ENCODE measurements at regions not wholly inside any gene's neighbourhood (a gene's known extent, or its start where the extent isn't known, plus 50 kb on each side); places are given as distances from the start of the nearest gene placed in this dataset.

DNA sequence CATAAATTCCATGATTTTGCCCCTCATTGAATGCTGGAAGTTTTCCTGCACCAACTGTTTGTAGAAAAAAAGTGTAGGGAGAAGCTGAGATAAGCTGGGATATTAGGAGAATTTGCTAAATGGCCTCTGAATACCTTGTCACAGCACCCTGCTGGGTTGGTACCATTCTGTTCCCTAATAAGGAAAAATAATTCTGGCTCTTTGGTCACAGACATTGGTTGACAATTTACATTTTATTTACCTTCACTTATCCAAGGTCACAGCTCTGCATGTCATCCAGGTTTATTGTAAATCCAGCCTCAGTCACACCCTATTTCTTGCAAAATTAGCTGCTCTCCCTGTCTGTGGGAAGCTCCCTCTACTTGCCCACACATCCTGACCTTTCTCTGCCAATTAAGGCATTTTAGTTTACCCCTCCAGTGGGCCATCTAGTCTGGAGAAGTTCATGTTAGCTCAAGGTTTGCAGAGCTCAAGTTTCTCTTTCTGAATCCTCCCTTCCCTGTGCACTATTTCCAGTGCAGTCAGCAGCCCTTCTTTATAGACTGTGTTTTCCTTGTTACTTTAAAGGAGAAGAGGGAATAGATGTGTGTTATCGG is 115.4 kb upstream of the NTRK2 start:
- H3K4me3 ChIP-seq (replicated peaks; ENCODE audit: low read depth, low read length): no peak overlapping the region
- no peak for TF ChIP-seq CTCF (IDR thresholded peaks at IDR 0.05; ENCODE audit: low read depth, low read length, missing control alignments)
- DNase-seq (ENCODE audit: extremely low read depth, low read depth): no peak

DNA sequence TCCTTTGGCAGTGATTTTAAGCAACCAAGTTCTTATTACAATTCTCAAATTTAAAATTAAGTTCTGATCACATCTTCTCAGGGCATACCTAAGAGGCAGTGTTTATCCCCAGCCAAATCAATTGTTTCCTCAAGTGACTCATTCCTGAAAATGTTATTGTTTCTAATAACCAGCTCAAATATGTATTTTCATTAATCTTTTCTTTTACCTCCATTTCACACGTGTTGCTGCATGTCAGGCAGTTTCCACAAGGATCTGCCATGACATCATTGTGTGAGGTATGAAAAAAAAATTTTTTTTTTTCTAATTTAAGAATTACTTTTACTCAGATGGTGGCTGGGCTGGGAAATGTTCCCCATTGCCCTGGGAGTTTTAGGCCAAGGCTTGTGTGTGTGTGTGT is 113.0 kb upstream of the NTRK2 start:
- no peak for DNase-seq (ENCODE audit: extremely low read depth, low read depth)
- no peak overlapping the region for H3K4me3 ChIP-seq (replicated peaks; ENCODE audit: low read depth, low read length)
- TF ChIP-seq CTCF (IDR thresholded peaks at IDR 0.05; ENCODE audit: low read depth, low read length, missing control alignments): no peak

DNA sequence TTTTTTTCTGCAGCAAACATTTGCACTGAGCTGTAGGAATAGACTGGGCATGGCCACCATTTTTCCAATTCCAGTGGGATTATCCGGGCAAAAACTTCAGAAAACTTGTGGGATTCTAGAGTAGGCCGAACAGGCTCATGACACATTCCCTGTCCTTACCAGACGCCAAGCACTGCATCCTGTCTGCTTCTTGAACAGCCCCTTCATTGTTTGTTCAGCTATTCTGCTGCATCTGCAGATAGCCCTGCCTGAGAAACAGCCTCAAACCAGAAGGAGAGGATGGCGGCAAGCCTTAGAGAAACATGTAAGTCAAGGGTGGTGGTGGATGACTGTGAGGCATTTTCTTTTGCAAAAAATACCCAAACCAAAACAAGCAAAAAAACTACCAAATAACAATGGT is 111.8 kb upstream of the NTRK2 start:
- TF ChIP-seq CTCF (IDR thresholded peaks at IDR 0.05; ENCODE audit: low read depth, low read length, missing control alignments): no peak
- DNase-seq (ENCODE audit: extremely low read depth, low read depth): no peak
- no peak overlapping the region for H3K4me3 ChIP-seq (replicated peaks; ENCODE audit: low read depth, low read length)

- TF ChIP-seq CTCF (IDR thresholded peaks at IDR 0.05; ENCODE audit: low read depth, low read length, missing control alignments): no peak
- H3K4me3 ChIP-seq (replicated peaks; ENCODE audit: low read depth, low read length): no peak overlapping the region
- DNase-seq (ENCODE audit: extremely low read depth, low read depth): no peak
These were observed 105.8 kb upstream of the NTRK2 start for GRCh38 chr9:84563691-84564090.

DNA sequence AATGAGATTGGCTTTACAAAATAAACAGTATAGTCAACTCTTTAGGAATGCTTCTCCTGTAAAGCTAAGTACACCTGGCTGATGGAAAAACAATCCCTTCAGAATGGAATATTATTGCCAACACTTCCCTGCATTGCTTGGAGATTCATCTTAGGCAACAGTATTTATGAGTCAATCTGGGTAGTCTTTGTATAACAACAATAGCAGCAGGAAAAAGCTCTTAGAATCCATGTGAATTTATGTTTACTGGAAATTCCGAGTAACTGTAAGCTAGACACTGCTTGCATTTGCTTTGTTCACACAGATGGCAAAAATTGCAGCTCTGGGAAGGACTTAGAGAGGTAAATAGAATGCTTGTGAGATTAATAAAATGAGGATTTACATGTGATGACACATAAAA is 101.7 kb upstream of the NTRK2 start:
- no peak for TF ChIP-seq CTCF (IDR thresholded peaks at IDR 0.05; ENCODE audit: low read depth, low read length, missing control alignments)
- H3K4me3 ChIP-seq (replicated peaks; ENCODE audit: low read depth, low read length): no peak overlapping the region
- DNase-seq (ENCODE audit: extremely low read depth, low read depth): no peak

GRCh38 chr9:84570482-84571154 is 98.9 kb upstream of the NTRK2 start:
- no peak for TF ChIP-seq CTCF (IDR thresholded peaks at IDR 0.05; ENCODE audit: low read depth, low read length, missing control alignments)
- no peak overlapping the region for H3K4me3 ChIP-seq (replicated peaks; ENCODE audit: low read depth, low read length)
- no peak for DNase-seq (ENCODE audit: extremely low read depth, low read depth)

DNA sequence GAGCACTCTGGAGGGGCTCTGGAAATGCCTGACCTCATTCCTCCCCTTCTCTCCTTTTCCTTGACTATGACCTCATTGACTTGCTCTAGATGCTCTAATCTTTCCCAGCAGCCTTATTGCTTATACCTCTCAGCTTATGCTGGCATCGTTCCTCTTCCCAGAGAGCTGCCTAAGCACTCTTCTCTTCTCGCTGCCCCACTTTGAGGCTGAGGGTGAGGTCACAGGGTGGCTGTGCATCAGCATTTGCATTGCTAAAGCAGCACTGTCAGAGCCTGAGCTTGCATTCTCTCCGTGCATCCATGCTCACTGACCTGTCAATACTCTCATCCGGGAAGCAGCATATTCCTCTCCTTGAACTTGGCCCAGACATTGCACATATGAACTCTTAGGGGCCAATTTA is 96.4 kb upstream of the NTRK2 start:
- DNase-seq (ENCODE audit: extremely low read depth, low read depth): no peak
- TF ChIP-seq CTCF (IDR thresholded peaks at IDR 0.05; ENCODE audit: low read depth, low read length, missing control alignments): no peak

More for the DNA sequence above, 96.4 kb upstream of the NTRK2 start:
- no peak overlapping the region for H3K4me3 ChIP-seq (replicated peaks; ENCODE audit: low read depth, low read length)
